T47D (cell line): ENCODE measurements at regions not wholly inside any gene's neighbourhood (a gene's known extent, or its start where the extent isn't known, plus 50 kb on each side); places are given as distances from the start of the nearest gene placed in this dataset.
"Not testable (repeated sequence)": the region's sequence is repeated elsewhere in the genome, so short reads cannot be mapped to it uniquely, and the experiment has no call there.

Experiments used
- DNase-seq, 2 experiments: peaks; one replicate each; pipeline versions ENCODE4 v3.0.0 to v3.0.0-alpha.2; 2011 to 2012; ENCODE audit warnings: low read depth in 1 of 2, low spot score in 1 of 2
- JUND ChIP-seq: IDR thresholded peaks from 2 replicates; pipeline ENCODE4 v1.6.1; 2012; ENCODE audit warnings: low read depth
- in situ Hi-C: cut with HindIII; loops from 2 replicates; pipeline ENCODE4 v1.10.0; 2016; ENCODE audit warnings: low sequenced_read_pairs, low pct_unique_long_range_greater_than_20kb

DNA sequence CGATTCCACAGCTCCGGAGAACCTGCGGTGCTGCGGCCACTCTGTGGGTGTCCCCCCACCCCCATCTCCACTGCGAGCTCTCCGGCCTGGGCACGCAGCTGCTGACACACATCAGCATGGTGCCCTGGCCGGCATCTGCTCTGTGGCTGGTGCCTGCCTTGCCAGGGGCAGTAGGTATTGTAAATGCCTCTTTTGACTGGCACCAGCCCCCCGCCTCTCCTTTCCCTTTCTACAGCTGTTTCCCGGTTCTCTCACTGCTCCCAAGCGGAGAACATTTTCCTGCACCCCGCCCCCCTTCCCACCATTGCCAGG, 357.1 kb upstream of the ZNF32 start:
- no peak for TF ChIP-seq JUND
- in situ Hi-C loops = no loop called here
- DNase-seq = no peak

GRCh38 chr10:44004913-44005787, 356.5 kb upstream of the ZNF32 start:
- TF ChIP-seq JUND = no peak
- in situ Hi-C loops = no loop called here
- DNase-seq = no peak

DNA sequence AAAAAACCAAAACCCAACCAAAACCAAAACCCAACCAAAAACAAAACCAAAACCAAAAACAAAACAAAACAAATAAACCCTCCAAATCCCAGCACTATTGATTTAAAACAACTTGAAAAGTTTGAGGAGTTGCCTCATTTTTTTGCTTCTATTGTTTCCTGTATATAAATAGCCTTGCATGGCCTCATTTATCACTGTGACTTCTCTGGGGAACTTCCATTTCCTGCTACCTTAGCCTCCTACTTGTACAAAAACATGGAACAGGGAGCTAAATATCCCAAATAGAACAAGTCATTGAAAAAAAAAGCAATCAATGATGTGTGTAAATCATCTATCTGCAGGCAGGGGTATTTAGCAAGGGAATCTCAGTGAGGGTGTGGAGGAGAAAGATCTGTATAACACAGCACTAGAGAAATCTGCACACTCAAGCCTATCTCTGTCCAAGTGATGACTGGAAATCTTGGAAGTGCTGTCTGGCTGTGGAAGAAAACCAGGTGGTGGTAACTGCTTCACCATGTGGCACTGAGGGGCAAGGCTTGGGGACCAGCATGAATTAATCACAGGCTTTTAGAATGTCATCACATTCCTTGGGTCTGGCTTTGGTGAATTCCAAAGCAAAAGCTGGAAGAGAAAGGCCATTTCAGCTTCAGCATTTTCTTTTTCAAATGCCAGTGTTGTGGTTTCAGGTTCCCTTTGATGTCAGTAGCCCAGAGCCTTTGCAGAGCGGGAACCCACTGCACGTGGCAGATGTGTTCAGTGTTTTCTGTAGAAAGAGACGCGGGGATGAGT, 349.5 kb upstream of the ZNF32 start:
- DNase-seq = no peak
- in situ Hi-C loops = no loop called here
- TF ChIP-seq JUND = no peak

GRCh38 chr10:43997330-43997729, 348.6 kb upstream of the ZNF32 start:
- in situ Hi-C loops = no loop called here
- no peak for DNase-seq
- TF ChIP-seq JUND = no peak

GRCh38 chr10:43994539-43994938, 345.9 kb upstream of the ZNF32 start:
- in situ Hi-C loops = no loop called here
- DNase-seq = no peak
- TF ChIP-seq JUND = no peak

DNA sequence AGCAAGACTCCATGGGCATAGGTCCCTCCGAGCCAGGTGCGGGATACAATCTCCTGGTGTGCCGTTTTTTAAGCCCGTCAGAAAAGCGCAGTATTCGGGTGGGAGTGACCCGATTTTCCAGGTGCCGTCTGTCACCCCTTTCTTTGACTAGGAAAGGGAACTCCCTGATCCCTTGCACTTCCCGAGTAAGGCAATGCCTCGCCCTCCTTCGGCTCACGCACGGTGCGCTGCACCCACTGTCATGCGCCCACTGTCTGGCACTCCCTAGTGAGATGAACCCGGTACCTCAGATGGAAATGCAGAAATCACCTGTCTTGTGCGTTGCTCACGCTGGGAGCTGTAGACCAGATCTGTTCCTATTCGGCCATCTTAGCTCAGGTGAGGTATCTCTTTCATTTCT, 344.1 kb upstream of the ZNF32 start:
- in situ Hi-C loops, DNase-seq: not testable (repeated sequence)

DNA sequence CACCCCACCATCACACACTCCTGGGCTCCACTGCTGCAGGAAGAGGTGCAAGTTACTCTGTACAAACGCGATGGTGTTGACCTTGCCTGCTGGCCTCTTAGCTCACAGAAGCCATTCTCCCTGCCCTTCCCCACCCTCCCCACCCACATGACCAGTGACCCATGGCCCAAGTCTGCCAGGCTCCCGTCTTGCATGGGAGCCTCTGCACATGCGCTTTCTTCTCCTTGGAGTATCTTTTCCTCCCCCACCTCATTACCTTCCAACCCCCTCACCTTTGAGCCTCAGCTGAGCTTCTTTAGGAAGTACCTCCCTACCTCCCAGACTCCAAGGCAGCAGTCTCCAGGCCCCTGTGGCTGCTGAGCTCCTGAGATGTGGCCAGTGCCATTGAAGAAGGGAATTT, 337.7 kb upstream of the ZNF32 start:
- DNase-seq = no peak
- in situ Hi-C loops = no loop called here
- TF ChIP-seq JUND = no peak

DNA sequence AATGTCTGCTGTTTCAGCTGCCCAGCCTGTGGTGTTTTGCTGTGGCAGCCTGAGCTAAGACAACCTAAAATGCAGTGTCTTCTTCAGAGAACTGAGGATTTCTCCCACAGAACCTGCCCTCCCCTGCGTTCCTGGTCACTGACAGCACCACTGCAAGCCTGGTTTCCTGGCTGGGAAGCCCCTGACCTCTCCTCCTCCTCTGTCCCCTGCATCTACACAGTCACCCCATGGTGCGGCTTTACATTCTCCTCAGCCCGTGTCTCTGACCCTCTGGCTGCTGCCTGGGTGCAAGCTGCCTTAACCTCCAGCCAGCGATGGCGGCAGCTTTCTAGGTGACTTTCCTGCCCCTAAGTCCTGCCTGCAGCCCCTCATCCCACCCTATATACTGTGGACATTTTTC, 337.3 kb upstream of the ZNF32 start:
- in situ Hi-C loops = no loop called here
- TF ChIP-seq JUND = no peak
- no peak for DNase-seq

DNA sequence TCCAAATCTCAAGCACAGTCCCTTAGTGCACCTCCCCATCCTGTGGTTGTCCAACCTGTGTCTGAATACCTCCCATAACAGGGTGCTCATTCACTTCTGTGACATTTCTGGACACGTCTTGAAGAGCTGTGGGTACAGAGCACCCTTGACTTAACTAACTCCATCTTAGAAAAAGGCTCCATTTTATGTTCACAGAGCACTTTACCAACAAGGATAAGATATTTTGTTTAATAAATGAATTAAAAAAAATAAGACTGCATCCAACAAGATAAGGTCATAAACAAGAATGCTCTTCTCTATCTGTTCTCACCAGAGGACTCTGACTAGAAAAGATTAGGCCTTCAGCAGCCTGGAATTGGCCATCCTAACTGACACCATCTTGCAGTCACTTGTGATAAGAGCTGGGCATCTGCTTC, 335.2 kb upstream of the ZNF32 start:
- no peak for DNase-seq
- no peak for TF ChIP-seq JUND
- in situ Hi-C loops = no loop called here

- TF ChIP-seq JUND = no peak
- in situ Hi-C loops = no loop called here
- no peak for DNase-seq
Measured at GRCh38 chr10:43983405-43983804, 334.7 kb upstream of the ZNF32 start.

DNA sequence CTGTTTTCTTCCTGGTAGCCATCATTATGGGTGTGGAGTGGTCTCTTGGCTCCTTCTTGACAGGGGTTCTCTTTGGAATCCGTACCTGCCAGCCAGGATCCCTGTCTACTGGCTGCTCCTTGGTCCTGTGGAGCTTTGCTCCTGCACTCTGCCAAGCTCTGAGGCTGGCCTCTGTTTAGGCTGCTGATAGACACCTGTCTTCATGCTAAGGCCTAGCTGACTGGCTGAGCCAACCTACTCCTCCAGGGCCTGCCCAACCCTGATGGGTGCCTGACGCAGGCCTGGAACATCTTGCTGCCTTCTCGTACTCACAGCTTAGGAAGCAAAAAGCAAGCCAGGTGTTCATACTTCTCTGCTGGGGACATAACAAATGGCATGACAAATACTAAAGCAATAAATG, 333.6 kb upstream of the ZNF32 start:
- TF ChIP-seq JUND = no peak
- in situ Hi-C loops = no loop called here
- no peak for DNase-seq

- TF ChIP-seq JUND = no peak
- DNase-seq = no peak
- in situ Hi-C loops = no loop called here
Measured at GRCh38 chr10:43981696-43982095, 333.0 kb upstream of the ZNF32 start.

- in situ Hi-C loops = no loop called here
- TF ChIP-seq JUND = no peak
- no peak for DNase-seq
Measured at GRCh38 chr10:43981232-43981631, 332.6 kb upstream of the ZNF32 start.
